GM18873 (cell line): ENCODE measurements at regions not wholly inside any gene's neighbourhood (a gene's known extent, or its start where the extent isn't known, plus 50 kb on each side); places are given as distances from the start of the nearest gene placed in this dataset.

ENCODE experiments used
- ATAC-seq: cut with Tn5 transposase; IDR thresholded peaks from one replicate; pipeline ENCODE4 v1.9.1; 2021; ENCODE audit warnings: mild to moderate bottlenecking, moderate library complexity, moderate number of reproducible peaks; ENCODE audit not compliant: unreplicated experiment, low FRiP score

- no peak for ATAC-seq
Observed at GRCh38 chr1:209493559-209493958, 90.0 kb upstream of the CAMK1G start.

- no peak for ATAC-seq
Observed at GRCh38 chr1:209497729-209498128, 85.8 kb upstream of the CAMK1G start.

GRCh38 chr1:209500993-209501392, 82.5 kb upstream of the CAMK1G start:
- ATAC-seq, result no peak

GRCh38 chr1:209503196-209503595, 80.3 kb upstream of the CAMK1G start:
- ATAC-seq, result no peak

GRCh38 chr1:209504571-209504970, 78.9 kb upstream of the CAMK1G start:
- no peak for ATAC-seq

- ATAC-seq, result no peak
Observed at GRCh38 chr1:209505044-209505443, 78.5 kb upstream of the CAMK1G start.

GRCh38 chr1:209506101-209506500, 77.4 kb upstream of the CAMK1G start:
- ATAC-seq, result no peak

- ATAC-seq, result no peak
Observed at GRCh38 chr1:209509039-209509438, 74.5 kb upstream of the CAMK1G start.

GRCh38 chr1:209510063-209510462, 73.5 kb upstream of the CAMK1G start:
- no peak for ATAC-seq

GRCh38 chr1:209511169-209511568, 72.3 kb upstream of the CAMK1G start:
- no peak for ATAC-seq

GRCh38 chr1:209512821-209513220, 70.7 kb upstream of the CAMK1G start:
- ATAC-seq, result no peak

GRCh38 chr1:209513226-209513625, 70.3 kb upstream of the CAMK1G start:
- no peak for ATAC-seq

GRCh38 chr1:209516771-209517680, 66.5 kb upstream of the CAMK1G start:
- ATAC-seq, result no peak

- no peak for ATAC-seq
Observed at GRCh38 chr1:209517681-209518050, 65.8 kb upstream of the CAMK1G start.

GRCh38 chr1:209519786-209520185, 63.7 kb upstream of the CAMK1G start:
- ATAC-seq, result no peak

- no peak for ATAC-seq
Observed at GRCh38 chr1:209522826-209523225, 60.7 kb upstream of the CAMK1G start.

GRCh38 chr1:209526137-209526536, 57.4 kb upstream of the CAMK1G start:
- ATAC-seq, result no peak

- ATAC-seq, result no peak
Observed at GRCh38 chr1:209527372-209527771, 56.1 kb upstream of the CAMK1G start.

GRCh38 chr1:209527993-209528717, 55.4 kb upstream of the CAMK1G start:
- no peak for ATAC-seq

- no peak for ATAC-seq
Observed at GRCh38 chr1:209529233-209529632, 54.3 kb upstream of the CAMK1G start.

- no peak for ATAC-seq
Observed at GRCh38 chr1:209531006-209531405, 52.5 kb upstream of the CAMK1G start.

- no peak for ATAC-seq
Observed at GRCh38 chr1:209531549-209531948, 52.0 kb upstream of the CAMK1G start.
